UCSD-AML1 (cell line): ENCODE measurements at regions not wholly inside any gene's neighbourhood (a gene's known extent, or its start where the extent isn't known, plus 50 kb on each side); places are given as distances from the start of the nearest gene placed in this dataset.
A peak's percentile ranks its signal among the peaks of the same experiment; 100 is the strongest.
"Not testable (repeated sequence)": the region's sequence is repeated elsewhere in the genome, so short reads cannot be mapped to it uniquely, and the experiment has no call there.

Experiments used
- DNase-seq: peaks from one replicate; lab custom pipeline; 2025; ENCODE audit not compliant: unreplicated experiment; lab: John Stamatoyannopoulos, UW

DNA sequence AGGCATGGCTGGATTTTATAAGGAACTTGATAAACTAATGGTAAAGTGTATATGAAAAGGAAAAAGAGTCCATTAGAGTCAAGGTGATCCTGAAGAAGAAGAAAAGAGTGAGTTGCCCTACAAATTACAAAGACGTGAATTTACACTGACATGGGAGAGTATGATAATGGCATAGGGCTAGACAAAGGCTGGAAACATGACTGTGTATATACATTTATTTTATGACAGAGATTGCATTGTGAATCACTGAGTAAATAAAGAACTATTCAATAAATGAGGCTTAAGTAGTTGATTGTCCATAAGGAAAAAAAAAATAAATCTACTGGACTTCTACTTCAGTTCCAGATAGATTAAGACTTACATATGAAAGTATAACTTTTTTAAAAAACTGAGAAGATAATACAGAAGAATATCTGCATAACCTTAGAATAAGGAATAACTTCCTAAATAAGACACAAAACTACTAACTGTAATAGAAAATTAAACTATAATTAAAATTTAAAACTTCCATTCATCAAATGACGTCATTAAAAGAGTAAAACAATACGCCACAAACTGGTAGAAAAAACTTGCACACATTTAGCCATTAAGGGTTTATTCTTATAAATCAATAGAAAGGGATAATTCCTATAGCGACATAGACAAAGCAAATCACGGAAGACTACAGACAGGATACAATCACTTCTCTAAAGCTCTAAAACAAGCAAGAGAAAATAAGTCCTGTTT lies 278.5 kb downstream of the NOVA1 start:
- DNase-seq = no peak

DNA sequence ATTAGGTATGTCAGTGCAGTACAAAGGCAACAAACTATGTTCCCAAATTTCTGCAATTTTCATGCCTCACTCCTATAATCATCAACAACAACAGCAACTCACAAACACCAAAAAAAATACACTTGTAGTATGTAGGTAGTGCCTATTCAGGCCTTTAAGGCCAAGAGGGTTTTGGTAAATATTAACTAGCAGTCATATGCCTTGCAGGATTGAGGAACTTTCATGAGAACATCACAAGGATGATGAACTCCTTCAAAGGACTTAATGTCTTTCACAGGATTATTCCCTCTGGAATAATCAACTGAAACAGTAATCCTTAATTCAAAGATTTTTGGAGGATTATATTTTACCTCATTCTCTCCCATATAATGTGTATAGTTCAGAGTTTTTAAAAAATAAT lies 293.8 kb downstream of the NOVA1 start:
- no peak for DNase-seq

GRCh38 chr14:26293909-26294308 lies 303.9 kb downstream of the NOVA1 start:
- no peak for DNase-seq

- DNase-seq = no peak
Measured at GRCh38 chr14:26289891-26290486, 307.8 kb downstream of the NOVA1 start.

DNA sequence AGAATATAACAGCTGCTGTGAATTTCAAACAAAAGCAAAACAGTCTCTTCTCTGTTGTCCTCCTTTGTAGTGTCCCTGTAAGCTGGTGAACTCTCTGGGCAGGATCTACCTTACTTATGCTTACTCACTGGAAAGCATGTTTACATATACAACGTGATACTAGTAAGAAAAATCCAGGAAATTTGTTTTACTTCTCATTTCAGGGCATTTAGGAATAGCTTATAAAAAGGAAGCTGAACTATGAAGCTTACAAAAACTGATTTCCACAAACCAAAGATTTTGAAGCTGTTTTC lies 311.0 kb downstream of the NOVA1 start:
- DNase-seq = no peak

- peak; percentile 8 for DNase-seq
Measured at GRCh38 chr14:26286081-26286912, 311.5 kb downstream of the NOVA1 start.

DNA sequence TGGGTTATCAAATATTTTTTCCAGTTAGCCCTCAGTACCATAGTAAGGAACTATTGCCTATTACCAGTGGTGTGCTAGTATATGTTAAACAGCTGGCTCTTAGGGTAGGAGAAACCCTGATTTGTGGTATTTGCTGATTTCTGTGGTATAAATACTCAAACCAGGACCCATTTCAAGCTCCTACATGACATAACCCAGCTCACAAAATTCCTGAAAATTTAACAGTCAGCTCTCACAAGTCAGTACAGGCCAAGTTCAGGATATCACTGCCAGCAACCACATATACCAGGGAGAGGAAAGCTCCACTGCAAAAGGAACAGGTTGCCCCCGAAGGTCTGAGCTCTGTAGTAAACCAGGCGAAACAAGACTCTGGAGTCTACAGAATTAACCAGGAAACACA lies 315.3 kb downstream of the NOVA1 start:
- no peak for DNase-seq

- DNase-seq = not testable (repeated sequence)
Measured at GRCh38 chr14:26282011-26282410, 315.8 kb downstream of the NOVA1 start.

DNA sequence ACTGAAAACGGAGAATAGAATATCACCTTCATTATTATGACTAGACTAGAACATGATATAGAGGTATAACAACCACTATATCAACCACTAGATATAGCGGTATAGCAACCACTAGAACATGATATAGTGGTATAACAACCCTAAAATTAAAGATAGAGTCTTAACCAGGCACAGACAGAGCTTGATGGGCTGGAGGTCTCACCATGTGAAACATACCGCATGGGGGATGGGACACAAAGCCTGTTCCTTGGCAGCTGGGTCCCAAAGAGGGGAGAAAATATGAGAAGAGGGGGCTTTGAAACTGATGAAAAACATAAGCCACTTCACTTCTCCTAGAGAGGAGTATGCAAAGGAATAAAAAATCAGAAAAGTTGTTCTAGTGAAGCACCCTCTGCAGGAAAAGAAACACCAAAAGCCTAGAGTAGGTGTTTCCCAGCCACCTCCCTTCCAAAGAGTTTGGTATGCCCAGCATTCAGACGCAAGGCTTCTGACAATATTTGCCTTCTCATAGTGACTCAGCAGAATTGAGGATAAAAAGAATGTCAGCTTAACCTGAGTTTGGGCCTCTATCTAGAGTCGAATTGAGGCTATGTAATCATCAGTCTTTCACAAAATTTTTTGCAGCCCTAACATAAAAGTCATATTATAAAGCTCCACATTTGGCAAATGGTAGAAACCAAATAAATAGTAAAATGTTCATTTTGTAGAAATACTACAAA lies 316.4 kb downstream of the NOVA1 start:
- peak; percentile 8 for DNase-seq

GRCh38 chr14:26276757-26277156 lies 321.1 kb downstream of the NOVA1 start:
- DNase-seq = peak; percentile 10

DNA sequence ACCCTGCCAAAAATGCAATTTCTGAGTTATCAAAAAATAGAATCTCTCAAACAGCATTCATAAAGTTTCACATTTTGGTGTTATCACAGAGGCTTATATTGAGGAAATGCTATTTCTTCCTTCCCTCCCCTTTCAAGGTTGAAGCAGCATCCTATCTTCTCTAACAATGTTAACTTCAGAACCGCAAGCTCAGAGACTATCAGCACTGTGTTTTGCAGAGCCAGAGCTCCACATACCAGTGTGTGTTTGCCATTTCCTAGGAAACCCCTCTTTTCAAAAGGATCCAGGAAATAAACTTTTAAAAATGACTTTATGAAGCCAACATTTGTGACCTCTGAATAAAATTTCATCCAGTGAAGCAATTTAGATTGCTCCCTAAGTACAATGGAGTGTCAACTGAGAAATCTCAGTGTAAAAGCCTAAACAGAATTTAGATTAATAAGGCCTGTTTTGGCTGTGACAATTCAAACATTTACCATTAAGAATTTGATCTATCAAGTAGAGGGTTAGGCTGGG lies 332.6 kb downstream of the NOVA1 start:
- DNase-seq = no peak

- DNase-seq = no peak
Measured at GRCh38 chr14:26261368-26262122, 336.3 kb downstream of the NOVA1 start.

DNA sequence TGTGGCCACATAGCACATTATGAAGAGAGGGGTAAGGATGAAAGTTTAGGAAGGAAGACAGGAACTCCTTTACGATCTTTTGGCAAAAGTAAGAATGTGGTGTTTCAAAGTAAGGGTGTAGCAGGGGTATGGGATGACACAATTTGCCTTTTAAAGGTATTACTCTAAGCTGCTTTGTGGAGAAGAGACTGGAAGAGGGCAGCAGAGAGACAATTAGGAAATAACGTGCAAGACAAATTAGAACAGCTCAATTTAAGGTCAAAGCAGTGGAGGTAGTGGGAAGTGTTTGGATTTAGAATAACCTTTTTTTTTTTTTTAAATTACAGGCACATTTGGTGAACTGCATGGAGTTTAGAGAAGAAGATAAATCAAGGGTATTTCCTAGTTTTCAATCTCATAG lies 342.6 kb downstream of the NOVA1 start:
- no peak for DNase-seq

GRCh38 chr14:26252176-26252575 lies 345.7 kb downstream of the NOVA1 start:
- DNase-seq = no peak

DNA sequence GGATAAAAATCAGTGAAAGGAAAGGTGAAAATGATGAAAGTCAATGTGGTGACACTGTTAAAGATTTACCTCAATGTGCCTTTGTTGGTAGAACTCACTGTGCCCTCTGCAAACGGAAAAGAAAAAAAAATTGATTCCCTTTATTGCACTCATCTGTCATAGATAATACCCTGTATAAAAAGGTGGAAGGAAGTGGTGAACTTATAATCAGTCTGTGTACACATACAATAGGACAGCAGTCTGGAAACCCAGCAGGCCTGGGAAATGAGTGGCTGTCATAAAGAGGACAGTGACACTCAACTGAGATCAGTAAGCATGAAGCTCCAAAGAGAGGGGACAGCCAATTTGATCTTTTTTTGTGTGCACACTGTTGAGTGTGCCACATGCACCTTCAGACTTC lies 364.7 kb downstream of the NOVA1 start:
- peak; percentile 6 for DNase-seq

- DNase-seq = no peak
Measured at GRCh38 chr14:26218861-26219260, 379.0 kb downstream of the NOVA1 start.

DNA sequence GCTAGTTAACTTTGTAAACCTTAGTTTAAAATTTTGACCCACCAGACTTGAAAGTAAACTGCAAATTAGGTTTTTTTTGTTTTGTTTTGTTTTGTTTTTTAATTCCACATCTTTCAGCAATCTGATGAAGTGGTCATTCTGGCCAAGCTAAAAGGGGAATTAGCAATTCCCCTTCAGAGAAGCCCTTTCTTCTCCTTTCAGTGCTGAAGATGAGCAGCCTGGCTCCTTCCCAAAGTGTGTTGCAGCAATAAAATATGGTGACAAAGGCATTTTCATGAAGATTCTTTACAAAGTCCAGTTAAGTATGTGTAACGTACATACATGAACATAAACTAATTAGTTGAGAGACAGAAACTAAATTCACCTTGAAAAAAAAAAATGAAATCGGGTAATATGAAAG lies 380.1 kb downstream of the NOVA1 start:
- DNase-seq = no peak

DNA sequence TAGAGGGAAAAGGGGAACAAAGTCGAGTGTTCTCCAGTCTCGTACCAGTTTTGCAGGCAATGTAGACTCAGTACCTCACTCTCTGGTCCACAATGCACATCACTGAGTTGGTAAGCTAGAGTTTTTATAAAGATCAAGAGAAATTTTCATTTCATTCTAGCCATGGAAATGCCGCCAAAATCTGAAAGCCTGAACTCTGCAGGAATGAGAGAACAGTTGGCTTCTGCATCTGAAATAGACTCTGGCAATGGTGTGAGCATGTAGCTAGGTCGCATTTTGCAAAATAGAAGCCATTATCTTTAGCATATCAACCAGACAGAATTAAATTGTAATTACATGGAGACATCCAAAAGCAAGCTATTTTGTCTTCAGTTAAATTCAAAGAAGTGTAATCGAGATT lies 381.0 kb downstream of the NOVA1 start:
- DNase-seq = no peak

- DNase-seq = no peak
Measured at GRCh38 chr14:26213846-26214575, 383.8 kb downstream of the NOVA1 start.

DNA sequence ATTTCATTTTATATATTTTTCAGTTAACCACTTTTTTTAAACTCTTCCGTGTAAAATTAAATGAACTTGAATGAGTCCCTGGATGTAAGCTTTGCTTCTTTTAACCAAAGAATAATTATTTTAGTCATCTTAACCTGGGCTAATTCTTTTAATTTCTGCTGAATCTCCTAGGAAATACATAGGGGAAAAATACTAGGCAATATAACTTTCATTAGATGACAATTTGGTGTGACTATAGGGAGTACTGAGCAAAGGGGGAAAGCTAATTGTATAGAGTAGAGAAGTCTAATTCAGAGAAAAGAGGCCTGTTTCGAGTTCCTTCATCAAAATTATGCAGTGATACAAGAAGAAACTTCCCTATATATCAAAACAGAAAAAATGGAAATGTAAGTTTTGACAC lies 388.1 kb downstream of the NOVA1 start:
- no peak for DNase-seq
